HCT116 (cell line): ENCODE measurements at regions not wholly inside any gene's neighbourhood (a gene's known extent, or its start where the extent isn't known, plus 50 kb on each side); places are given as distances from the start of the nearest gene placed in this dataset.

Experiments used
- ATAC-seq: fragments of 200-7000 bp; cut with Tn5 transposase; 2 replicates; pipeline ENCODE4 v1.9.1; 2020; ENCODE audit warnings: mild to moderate bottlenecking, moderate library complexity
- BruUV-seq: library from RNA; stranded (reverse); fragments of 400-500 nt; replicated peaks from 2 replicates; lab custom pipeline; 2021; lab: Mats Ljungman, UMichigan
- CTCF ChIA-PET: fragments of 300-600 bp; sonication (Branson Sonifier 250); formaldehyde crosslinking; loops from one replicate; lab custom pipeline; 2021; ENCODE audit warnings: antibody characterized with exemption; lab: Charles Lee
- POLR2A ChIA-PET: fragments of 300-600, 350-600 bp; sonication (Branson Sonifier 250); formaldehyde crosslinking; loops from one replicate; lab custom pipeline; 2021; ENCODE audit warnings: antibody characterized with exemption; lab: Charles Lee
- RAD21 ChIA-PET, 2 experiments: fragments of 300-600 bp; sonication (Branson Sonifier 250); formaldehyde crosslinking; loops; one replicate each; lab custom pipeline; 2023; ENCODE audit warnings: low total read pairs in 2 of 2; ENCODE audit not compliant: uncharacterized antibody in 2 of 2, unreplicated experiment in 2 of 2, low non-redundant PET in 1 of 2; lab: Charles Lee
- DNase-seq: peaks from one replicate; pipeline ENCODE4 v3.0.0-alpha.2; 2010; ENCODE audit warnings: low read depth, low spot score
- H2AFZ ChIP-seq: fragments of 200-600 bp; shearing (Covaris generic), sonication (generic); 2 replicates; pipeline ENCODE4 v1.6.1; 2017; ENCODE audit warnings: low read depth, mixed run types, mixed read lengths, antibody characterized with exemption, low read length; ENCODE audit not compliant: poor library complexity, severe bottlenecking
- H3K27ac ChIP-seq: 2 replicates; pipeline ENCODE4 v1.5.1; 2012; ENCODE audit warnings: low read depth, low read length
- H3K27me3 ChIP-seq: fragments of 200-600 bp; sonication (generic); 2 replicates; pipeline ENCODE4 v1.6.1; 2016; ENCODE audit warnings: mixed run types, low read length, mixed read lengths; ENCODE audit not compliant: insufficient read depth
- H3K36me3 ChIP-seq, 2 experiments: fragments of 200-500 bp in 1 of 2; fragments of 200-600 bp in 1 of 2; sonication (Bioruptor generic) in 1 of 2; sonication (generic) in 1 of 2; 2 replicates each; pipeline versions ENCODE4 v1.5.1 to v1.6.1; 2014 to 2016; ENCODE audit warnings: low read length in 2 of 2, inconsistent platforms in 1 of 2, mixed read lengths in 1 of 2, mixed run types in 1 of 2; ENCODE audit not compliant: insufficient read depth in 2 of 2, control insufficient read depth in 1 of 2
- H3K4me1 ChIP-seq, 2 experiments: fragments of 200-600 bp in 1 of 2; sonication (generic) in 1 of 2; 2 replicates each; pipeline versions ENCODE4 v1.5.1 to v1.6.1; 2012 to 2017; ENCODE audit warnings: low read length in 2 of 2, inconsistent platforms in 1 of 2, mild to moderate bottlenecking in 1 of 2, mixed read lengths in 1 of 2, mixed run types in 1 of 2, moderate library complexity in 1 of 2; ENCODE audit not compliant: insufficient read depth in 2 of 2, control insufficient read depth in 1 of 2
- H3K4me2 ChIP-seq: fragments of 200-600 bp; sonication (generic); 2 replicates; pipeline ENCODE4 v1.6.1; 2017; ENCODE audit warnings: mixed run types, low read length, mixed read lengths
- H3K4me3 ChIP-seq, 2 experiments: fragments of 200-600 bp in 1 of 2; sonication (generic) in 1 of 2; replicated peaks in 1 of 2; 2 replicates each; pipeline ENCODE4 v1.5.1; 2011 to 2016; ENCODE audit warnings: low read length in 2 of 2, control low read depth in 1 of 2, low read depth in 1 of 2, mild to moderate bottlenecking in 1 of 2, mixed read lengths in 1 of 2, mixed run types in 1 of 2
- H3K79me2 ChIP-seq: fragments of 200-600 bp; sonication (generic); 2 replicates; pipeline ENCODE4 v1.6.1; 2017; ENCODE audit warnings: mild to moderate bottlenecking, mixed run types, low read length, moderate library complexity, mixed read lengths; ENCODE audit not compliant: insufficient read depth
- H3K9ac ChIP-seq: fragments of 200-600 bp; sonication (generic); 2 replicates; pipeline ENCODE4 v1.6.1; 2016; ENCODE audit warnings: low read length, mixed read lengths
- H3K9me2 ChIP-seq: fragments of 200-600 bp; sonication (generic), shearing (Covaris generic); 2 replicates; pipeline ENCODE4 v1.6.1; 2017; ENCODE audit warnings: mixed run types, mild to moderate bottlenecking, moderate library complexity; ENCODE audit not compliant: insufficient read depth
- H3K9me3 ChIP-seq, 2 experiments: fragments of 200-500 bp in 1 of 2; fragments of 200-600 bp in 1 of 2; sonication (Bioruptor generic) in 1 of 2; sonication (generic) in 1 of 2; 2 replicates each; pipeline ENCODE4 v1.6.1; 2014 to 2017; ENCODE audit warnings: low read length in 2 of 2, mixed read lengths in 2 of 2, inconsistent platforms in 1 of 2, low read depth in 1 of 2, mild to moderate bottlenecking in 1 of 2, mixed run types in 1 of 2, moderate library complexity in 1 of 2; ENCODE audit not compliant: control insufficient read depth in 1 of 2, insufficient read depth in 1 of 2
- H4K20me1 ChIP-seq: fragments of 200-600 bp; sonication (generic), shearing (Covaris generic); 2 replicates; pipeline ENCODE4 v1.6.1; 2017; ENCODE audit warnings: mixed run types, mild to moderate bottlenecking, moderate library complexity; ENCODE audit not compliant: insufficient read depth
- CBX3 ChIP-seq: IDR thresholded peaks from 2 replicates; pipeline ENCODE4 v1.6.1; 2012; ENCODE audit warnings: low read depth
- EGR1 ChIP-seq: IDR thresholded peaks from 2 replicates; pipeline ENCODE4 v1.6.1; 2012; ENCODE audit warnings: low read depth
- ELF1 ChIP-seq: IDR thresholded peaks from 2 replicates; pipeline ENCODE4 v1.6.1; 2012; ENCODE audit warnings: low read depth, borderline replicate concordance
- EZH2phosphoT487 ChIP-seq: fragments of 200-600 bp; IDR thresholded peaks from 2 replicates; pipeline ENCODE4 v1.6.1; 2018; ENCODE audit warnings: antibody characterized with exemption, borderline replicate concordance
- SIN3A ChIP-seq: IDR thresholded peaks from 2 replicates; pipeline ENCODE4 v1.6.1; 2012; ENCODE audit warnings: low read depth
- YY1 ChIP-seq: IDR thresholded peaks from 2 replicates; pipeline ENCODE4 v1.6.1; 2011; ENCODE audit warnings: low read length, low read depth, moderate library complexity, mild to moderate bottlenecking; ENCODE audit not compliant: insufficient replicate concordance; ENCODE audit errors: extremely low read depth
- ZNF274 ChIP-seq: fragments of 200-500 bp; sonication (Bioruptor generic); IDR thresholded peaks from 2 replicates; pipeline ENCODE4 v1.6.1; 2014; ENCODE audit warnings: mild to moderate bottlenecking, low read depth, low read length, inconsistent platforms
- intact Hi-C: fragments of 100-400 bp; cut with micrococcal nuclease; formaldehyde crosslinking; loops from 2 replicates; pipeline ENCODE4 v1.10.0; 2022
- TF ChIP-seq, protein P1 (sequence below): IDR thresholded peaks from 2 replicates; pipeline ENCODE4 v1.6.1; 2011; ENCODE audit warnings: mild to moderate bottlenecking, low read length, moderate library complexity; ENCODE audit not compliant: insufficient replicate concordance; ENCODE audit errors: extremely low read depth
- TF ChIP-seq, protein P2 (sequence below): IDR thresholded peaks from 2 replicates; pipeline ENCODE4 v1.6.1; 2012

DNA sequence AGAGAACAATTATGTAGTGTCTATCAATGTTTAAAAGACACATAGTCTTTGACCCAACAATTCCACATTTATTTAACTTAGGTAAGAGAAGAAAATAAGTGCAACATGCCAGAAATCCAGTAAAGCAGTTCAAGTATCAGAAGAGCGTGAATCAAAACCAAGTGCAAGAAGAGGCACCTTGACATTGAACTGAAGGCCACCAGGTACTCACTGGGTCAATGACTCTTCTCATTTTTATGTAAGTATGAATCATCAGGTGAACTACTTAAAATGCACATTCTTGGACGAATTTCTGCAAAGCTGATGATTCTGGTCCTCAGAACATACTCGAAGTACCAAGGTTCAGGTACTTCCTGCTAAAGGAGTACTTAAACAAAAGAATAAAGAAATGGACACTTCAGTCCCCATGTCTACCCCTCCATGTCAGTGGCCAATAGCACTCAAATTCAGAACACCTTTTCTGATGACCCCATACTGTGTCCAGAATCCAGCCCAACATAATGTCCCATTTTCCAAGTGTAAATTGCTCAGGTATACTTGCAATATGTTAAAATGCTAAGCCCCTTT is 481.9 kb downstream of the GJA1 start:
- RAD21 ChIA-PET = no interaction called here
- H3K27me3 ChIP-seq = no peaks in the 10 kb centered on the region
- intact Hi-C loops = no loop called here
- CTCF ChIA-PET = no interaction called here
- TF ChIP-seq, protein P1, sequence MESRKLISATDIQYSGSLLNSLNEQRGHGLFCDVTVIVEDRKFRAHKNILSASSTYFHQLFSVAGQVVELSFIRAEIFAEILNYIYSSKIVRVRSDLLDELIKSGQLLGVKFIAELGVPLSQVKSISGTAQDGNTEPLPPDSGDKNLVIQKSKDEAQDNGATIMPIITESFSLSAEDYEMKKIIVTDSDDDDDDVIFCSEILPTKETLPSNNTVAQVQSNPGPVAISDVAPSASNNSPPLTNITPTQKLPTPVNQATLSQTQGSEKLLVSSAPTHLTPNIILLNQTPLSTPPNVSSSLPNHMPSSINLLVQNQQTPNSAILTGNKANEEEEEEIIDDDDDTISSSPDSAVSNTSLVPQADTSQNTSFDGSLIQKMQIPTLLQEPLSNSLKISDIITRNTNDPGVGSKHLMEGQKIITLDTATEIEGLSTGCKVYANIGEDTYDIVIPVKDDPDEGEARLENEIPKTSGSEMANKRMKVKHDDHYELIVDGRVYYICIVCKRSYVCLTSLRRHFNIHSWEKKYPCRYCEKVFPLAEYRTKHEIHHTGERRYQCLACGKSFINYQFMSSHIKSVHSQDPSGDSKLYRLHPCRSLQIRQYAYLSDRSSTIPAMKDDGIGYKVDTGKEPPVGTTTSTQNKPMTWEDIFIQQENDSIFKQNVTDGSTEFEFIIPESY = no peak
- TF ChIP-seq EGR1 (no peak), SIN3A (no peak), ELF1 (no peak), YY1 (no peak), EZH2phosphoT487 (no peak), CBX3 (no peak), ZNF274 (no peak)
- TF ChIP-seq, protein P2, sequence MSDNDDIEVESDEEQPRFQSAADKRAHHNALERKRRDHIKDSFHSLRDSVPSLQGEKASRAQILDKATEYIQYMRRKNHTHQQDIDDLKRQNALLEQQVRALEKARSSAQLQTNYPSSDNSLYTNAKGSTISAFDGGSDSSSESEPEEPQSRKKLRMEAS = no peak
- H4K20me1 ChIP-seq = no peaks in the 10 kb centered on the region
- no peaks in the 10 kb centered on the region for H3K9me3 ChIP-seq
- POLR2A ChIA-PET = no interaction called here
- DNase-seq (no peak), ATAC-seq (no peak)
- H2AFZ ChIP-seq = peak overlapping the region; percentile 44
- no peak overlapping the region for H3K27ac ChIP-seq
- H3K4me1 ChIP-seq = peaks cover 3 to 21% of the 10 kb centered on the region in 2 experiments; a peak in 3 of 4 replicates
- no peaks in the 10 kb centered on the region for H3K79me2 ChIP-seq
- H3K9me2 ChIP-seq = no peaks in the 10 kb centered on the region; the same call in 1 of the 2 replicates
- BruUV-seq = no TSS peak
- no peak overlapping the region for H3K9ac ChIP-seq
- H3K4me2 ChIP-seq = peak overlapping the region; percentile 29
- no peak overlapping the region for H3K4me3 ChIP-seq
- no peaks in the 10 kb centered on the region for H3K36me3 ChIP-seq
